ENCODE measurements at regions not wholly inside any gene's neighbourhood (a gene's known extent, or its start where the extent isn't known, plus 50 kb on each side); places are given as distances from the start of the nearest gene placed in this dataset.
"Not testable (repeated sequence)": the region's sequence is repeated elsewhere in the genome, so short reads cannot be mapped to it uniquely, and the experiment has no call there.

DNA sequence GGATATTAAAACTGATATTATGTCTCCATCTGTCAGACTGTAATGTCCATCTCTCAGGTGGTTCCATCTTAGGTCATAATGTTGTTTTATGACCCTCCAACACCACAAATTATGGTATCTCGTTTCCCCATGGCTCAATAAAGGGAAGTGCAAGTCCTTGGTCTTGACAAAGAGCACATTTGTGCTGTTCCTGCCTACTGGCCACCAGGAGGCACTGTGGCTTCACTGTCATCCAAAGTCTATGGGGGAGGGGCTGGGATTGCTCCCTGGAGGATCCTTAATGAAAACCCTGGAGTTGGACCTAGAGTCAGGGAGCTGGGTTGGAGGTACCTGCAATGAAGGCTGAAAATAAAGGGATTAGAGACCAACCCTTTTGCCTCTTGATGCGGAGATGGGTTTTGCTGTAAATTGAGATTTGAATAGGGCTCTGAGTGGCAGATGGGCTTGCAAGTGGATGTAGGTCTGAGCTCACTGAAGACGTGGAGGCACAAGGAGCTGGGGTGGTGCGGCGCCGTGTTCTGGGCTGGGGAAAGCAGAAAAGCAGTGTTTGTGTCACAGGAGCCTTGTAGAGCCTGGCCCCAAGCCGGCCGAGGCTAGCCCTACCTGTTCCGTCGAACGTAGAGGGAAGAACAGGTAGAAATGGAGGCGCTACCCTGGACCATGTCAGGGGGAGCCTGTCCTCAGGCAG lies 180.5 kb upstream of the PRSS58 start:
- DNase-seq = peak; percentile 71 to 79 (median 76)

DNA sequence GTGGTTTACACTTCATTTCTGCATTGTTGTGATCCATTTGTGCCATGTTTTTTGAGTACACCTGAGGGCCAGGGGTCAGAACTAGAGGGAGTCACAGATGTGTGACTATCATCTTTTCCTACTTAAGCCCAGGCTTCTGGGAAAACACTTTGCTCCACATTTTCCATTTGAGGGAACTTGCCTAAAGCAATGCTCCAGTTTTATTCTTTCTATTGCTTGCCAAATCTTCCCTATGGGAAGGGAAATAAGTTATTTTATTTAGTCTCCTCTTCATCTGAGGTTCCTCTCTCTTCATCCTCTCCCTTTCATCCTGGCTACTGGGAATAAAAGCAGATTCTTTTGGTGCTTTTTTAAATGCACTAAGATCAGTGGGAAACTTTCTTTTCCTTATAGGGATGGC lies 179.9 kb upstream of the PRSS58 start:
- DNase-seq = no peak

DNA sequence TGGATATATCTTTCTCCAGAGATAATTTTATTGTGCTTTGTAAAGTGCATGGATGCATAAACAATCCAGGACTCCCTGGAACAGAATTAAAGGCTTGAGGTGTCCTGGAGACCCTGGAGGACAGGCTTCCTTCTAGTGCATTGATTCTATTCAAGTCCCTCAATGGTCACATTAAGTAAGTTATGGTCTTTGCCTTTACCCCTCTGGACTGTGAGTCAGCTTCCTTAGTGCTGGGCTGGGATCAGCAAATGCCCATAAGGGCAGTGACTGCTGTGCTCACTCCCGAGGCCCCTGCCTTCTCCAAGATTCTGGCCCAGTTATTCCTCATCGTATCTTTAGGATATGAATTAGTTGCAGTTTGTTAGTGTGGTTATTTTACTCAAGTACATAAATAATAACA lies 178.7 kb upstream of the PRSS58 start:
- DNase-seq = no peak

DNA sequence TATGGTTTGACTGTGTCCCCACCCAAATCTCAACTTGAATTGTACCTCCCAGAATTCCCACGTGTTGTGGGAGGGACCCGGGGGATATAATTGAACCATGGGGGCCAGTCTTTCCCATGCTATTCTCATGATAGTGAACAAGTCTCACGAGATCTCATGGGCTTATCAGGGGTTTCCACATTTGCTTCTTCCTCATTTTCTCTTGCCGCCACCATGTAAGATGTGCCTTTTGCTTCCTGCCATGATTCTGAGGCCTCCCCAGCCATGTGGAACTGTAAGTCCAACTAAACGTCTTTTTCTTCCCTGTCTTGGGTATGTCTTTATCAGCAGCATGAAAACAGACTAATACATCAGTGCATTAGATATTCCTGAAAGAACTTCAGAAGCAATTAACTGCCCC lies 177.7 kb upstream of the PRSS58 start:
- DNase-seq = not testable (repeated sequence)

DNA sequence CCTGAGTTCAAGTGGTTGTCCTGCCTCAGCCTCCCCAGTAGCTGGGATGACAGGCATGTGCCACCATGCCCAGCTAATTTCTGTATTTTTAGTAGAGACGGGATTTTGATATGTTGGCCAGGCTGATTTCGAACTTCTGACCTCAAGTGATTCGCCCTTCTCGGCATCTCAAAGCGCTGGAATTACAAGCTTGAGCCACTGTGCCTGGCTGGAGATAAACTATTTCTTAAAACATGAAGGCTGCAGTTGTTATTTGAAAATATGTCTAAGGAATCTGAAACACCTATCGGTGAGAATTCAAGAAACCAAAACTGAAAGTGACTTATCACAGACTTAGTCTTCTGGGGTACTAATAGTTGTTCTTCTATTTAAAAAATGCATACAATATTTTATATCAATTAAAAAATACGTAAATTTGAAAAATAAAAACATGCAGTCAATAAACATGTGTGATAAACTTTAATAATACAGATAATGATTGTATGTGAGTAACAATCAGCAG lies 176.9 kb upstream of the PRSS58 start:
- DNase-seq = no peak

DNA sequence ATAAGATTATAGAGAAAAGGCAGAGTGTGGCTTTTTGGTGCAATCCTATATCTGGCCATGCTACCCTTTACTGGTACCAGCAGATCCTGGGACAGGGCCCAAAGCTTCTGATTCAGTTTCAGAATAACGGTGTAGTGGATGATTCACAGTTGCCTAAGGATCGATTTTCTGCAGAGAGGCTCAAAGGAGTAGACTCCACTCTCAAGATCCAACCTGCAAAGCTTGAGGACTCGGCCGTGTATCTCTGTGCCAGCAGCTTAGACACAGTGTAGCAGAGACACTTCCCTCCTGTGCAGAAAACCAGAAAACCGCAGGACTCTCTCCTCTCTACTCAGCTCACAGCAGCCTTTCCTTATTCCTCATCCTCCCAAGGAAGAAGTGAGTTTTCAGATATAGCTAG lies 176.3 kb upstream of the PRSS58 start:
- DNase-seq = not testable (repeated sequence)

DNA sequence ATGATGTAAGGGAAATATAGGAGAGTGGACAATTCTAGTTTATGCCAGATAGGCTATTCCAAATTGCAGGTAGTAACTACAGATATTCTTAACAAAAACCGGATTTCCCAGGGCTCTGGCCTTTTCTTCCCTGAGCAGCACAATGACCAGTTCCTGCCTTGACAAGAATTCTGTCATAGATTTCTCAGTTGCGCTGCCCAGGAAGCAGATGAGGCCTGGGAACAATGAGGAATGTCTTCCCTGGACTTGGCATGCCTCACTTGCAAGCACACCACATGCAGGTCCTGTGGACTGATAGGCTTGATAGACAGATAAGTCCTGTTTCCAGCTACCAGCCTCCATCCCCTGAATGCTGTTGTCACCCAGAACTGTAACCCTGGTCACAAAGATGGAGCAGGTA lies 174.5 kb upstream of the PRSS58 start:
- DNase-seq = no peak

DNA sequence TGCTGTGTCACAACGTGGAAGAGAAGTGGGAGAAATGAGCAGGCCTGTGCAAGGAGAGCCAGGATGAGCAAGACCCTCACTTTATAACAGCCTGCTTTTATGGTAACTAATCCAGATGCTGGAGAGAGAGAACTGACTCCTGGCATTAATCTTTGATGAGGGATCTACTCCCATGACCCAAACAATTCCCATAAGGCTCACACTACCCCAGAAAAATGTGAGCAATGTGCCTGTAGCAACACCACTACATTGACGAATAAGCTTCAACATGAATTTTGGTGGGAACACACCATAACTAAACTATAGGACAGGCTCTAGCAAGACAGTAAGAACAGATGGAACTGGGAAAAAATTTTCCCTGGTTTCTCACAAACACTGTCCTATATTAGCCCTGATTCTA lies 173.6 kb upstream of the PRSS58 start:
- no peak for DNase-seq

DNA sequence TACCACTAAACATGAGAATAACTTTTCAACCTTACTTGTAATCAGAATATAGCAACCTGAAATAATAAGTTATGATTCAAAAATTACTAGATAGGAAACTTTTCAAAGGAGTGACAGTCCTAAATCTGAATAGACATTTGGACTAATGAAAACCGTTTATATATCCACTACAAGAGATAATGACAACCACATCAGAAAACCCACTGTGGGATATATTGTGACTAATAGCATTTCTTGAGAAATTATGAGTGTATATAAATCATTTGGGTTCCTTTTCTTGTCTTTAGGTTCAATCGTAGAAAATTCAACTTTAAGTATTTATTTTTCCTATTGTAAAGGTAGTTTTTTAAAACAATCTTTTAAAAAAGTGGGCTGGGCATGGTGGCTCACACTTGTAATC lies 170.2 kb upstream of the PRSS58 start:
- DNase-seq = no peak

DNA sequence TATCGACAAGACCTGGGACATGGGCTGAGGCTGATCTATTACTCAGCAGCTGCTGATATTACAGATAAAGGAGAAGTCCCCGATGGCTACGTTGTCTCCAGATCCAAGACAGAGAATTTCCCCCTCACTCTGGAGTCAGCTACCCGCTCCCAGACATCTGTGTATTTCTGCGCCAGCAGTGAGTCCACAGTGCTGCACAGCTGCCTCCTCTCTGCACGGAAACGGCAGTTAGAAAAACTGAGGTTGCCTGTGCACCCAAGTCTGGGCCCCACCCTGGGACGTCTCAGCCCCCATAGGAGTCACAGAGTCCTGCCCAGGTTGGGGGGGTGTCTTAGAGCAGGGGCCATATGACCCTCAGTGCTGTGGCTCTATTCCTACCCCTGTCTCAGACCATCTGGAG lies 167.4 kb upstream of the PRSS58 start:
- no peak for DNase-seq

DNA sequence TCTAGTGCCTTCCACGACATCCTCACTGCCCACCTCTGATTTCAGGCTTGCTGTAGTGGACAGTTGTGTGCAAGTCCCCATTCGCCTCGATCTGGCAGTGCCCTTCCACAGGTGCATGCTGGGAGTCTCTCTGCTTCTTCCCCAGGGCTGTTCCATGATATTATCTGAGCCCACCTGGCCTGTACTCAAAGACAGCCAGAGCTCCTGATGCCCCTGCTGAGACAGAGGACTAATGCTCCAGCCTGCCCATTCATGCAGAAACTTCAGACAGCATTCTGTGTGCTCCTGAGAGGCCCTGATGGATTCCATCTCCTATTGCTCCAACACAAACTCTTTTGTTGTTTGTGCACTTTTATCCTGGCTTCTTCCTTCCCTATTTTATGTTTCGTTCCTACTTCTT lies 164.8 kb upstream of the PRSS58 start:
- DNase-seq = no peak

DNA sequence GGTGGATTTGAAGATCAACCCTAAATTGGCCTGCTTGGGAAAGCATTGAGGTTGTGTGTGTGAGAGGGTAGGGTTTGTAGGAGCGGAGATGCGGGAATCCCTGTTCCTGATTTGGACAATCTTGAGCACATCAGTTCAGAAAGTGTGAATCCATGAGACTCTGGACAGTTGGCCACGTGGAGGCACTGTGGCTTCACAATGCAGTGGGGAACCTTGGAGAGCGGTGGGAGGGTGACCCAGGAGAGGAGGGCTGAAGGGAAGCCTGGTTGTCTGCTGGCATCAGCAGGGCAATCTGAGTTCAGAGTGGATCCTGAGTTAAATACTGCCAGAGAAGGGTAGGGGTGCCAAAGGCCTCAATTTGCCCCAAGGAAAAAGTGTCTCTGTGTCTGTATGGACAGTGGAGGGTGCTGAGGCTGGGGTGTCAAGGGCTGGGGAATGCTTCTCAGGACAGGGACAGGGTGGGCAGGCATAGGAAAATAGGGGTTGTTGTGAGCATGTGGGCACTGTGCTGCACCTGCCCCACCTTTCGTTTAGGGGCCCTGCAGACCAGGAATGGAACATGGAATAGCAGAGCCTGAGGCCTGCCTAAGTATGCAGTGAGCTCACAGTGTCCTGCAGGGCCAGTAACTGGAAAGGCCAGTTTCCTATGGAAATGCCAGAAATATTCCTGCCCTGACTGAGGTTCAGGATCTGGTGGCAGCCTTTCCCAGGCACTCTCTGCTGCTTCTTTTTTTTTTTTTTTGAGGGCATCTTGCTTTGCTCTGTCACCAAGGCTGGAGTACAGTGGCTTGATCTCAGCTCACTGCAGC lies 162.9 kb upstream of the PRSS58 start:
- DNase-seq = peak in 2 of 3 donors; percentile 38 to 44

DNA sequence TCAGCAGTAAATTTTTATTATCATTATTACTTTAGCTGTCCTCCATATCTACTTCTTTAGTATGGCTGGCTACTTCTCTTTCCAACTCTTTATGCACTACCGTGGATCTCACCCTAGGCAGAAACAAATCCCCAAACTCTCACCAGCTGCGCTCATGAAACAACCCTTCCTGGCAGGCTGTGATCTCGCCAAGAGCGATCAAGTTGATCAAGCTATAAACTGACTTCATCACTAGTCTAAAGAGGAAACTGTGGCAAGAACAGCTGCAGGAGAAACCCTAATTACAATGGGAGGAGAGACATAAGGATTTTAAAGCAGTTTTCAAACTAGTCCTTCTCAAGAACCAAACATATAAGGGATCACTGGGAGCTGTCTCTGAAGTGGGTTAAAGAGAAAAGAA lies 160.5 kb upstream of the PRSS58 start:
- no peak for DNase-seq

DNA sequence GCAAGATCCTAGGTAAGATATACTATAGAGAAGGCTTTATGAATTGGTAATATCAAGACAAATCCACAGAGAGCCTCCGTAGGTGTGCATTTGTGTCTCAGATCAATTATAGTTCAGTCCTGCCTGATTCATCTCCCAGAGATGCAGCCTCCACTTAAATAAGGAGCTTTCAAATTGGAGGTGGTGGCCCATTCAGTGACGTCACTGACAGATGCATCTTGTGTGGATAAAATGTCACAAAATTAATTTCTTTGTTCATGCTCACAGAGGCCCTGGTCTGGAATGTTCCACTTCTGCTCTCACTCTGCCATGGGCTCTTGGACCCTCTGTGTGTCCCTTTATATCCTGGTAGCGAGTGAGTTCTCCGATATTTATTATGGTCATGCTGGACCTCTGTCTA lies 157.1 kb upstream of the PRSS58 start:
- no peak for DNase-seq

DNA sequence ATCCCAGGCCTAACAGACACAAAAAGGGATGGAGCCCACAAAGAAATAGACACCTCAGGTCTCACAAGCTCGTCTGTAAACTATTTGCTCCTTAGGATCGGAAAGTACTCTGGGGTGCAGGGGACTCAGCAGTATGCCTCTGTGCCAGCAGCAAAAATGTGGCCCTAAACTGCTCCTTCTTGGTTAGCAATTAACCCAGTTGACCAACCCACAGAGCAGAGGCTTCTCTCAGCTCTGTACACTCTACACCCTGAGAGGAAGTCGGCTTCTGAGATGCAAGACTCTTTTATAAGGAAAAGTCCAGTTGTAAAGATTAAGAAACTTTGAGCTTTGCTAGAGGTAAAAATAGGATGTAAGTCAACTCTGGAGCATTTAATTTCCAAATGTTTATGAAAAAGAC lies 156.3 kb upstream of the PRSS58 start:
- no peak for DNase-seq

DNA sequence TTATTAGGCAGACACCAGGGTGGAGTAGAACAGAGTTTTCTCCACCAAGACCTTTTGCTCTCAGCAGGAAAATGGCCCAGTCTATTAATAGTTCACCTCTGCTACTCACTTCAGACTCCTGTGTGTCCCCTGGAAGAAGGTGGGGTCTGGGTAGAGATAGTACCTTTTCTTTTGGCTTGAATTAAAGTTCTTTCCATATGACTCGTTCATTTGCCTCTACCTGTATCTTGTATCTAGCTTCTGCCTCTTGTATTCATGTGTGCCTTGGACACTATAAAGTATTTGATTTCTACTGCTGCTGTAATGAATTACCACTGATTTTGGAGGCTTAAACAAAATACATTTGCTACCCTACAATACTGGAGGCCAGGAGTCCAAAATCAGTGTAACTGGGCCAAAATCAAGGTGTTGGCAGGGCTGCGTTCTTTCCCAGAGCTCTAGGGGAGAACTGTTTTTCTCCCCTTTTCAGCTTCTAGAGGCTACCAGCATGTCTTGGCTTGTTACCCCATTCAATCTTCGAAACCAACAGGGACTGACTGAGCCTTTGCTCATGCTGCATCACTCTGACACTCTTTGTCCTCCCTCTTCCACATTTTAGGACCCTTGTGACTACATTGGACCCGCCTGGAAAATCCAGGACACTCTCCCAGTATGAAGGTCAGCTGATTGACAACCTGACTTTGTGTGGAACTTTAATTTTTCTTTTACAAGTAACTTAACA lies 155.6 kb upstream of the PRSS58 start:
- no peak for DNase-seq

DNA sequence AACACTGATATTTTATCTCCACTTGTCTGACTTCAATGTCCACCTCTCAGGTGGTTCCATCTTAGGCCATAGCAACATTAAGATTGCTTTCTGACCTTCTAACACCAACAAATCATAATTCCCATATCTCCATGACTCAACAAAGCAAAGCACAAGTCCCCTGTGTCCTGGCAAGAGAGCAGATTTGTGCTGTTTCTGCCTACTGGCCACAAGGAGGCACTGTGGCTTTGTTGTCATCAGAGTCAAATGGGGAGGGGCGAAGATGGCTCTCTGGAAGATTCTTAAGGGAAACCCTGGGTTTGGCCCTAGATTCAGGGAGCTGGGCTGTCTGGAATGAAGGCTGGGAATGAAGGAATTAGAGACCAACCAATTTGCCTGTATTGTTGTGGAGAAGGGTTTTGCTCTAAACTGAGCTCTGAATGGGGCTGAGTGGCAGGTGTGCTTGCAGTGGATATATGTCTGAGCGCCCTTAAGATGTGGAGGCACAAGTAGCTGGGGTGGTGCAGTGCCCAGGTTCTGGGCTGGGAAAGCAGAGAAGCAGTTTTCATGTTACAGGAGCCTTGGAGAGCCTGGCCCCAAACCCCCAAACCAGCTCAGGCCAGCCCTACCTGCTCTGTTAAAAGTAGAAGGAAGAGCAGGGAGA lies 154.8 kb upstream of the PRSS58 start:
- peak; percentile 75 to 81 (median 79) for DNase-seq

DNA sequence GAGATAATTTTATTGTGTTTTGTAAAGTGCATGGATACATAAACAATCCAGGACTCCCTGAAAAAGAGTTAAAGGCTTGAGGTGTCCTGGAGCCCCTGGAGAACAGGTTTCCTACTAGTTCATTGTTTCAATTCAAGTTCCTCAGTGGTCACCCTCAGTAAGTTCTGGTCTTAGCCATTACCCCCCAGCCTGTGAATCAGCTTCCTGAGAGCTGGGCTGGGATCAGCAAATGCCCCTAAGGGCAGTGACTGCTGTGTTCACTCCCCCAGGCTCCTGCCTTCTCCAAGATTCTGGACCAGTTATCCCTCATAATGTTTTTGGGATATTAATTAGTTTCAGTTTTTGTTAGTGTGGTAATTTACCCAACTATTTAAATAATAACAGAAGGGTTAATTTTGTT lies 151.6 kb upstream of the PRSS58 start:
- peak; percentile 27 to 44 (median 39) for DNase-seq

DNA sequence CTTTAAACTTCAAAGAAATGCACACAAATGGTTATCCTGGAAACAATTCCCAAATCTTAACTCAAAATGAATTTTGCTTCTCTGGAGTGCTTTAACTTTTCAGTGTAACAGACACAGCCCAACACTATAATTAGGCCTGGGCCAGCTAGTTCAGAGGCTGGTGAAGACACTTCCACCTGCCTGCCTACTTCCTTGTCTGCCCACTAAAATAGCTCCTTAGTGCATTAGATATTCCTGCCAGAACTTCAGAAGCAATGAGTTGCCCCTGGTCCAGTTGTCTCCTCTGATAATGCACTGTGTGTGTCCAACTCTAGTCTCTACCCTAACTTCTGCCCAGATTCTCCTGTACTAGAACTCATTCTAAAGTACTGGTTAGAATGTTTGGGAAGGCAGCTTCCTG lies 150.9 kb upstream of the PRSS58 start:
- DNase-seq = no peak

DNA sequence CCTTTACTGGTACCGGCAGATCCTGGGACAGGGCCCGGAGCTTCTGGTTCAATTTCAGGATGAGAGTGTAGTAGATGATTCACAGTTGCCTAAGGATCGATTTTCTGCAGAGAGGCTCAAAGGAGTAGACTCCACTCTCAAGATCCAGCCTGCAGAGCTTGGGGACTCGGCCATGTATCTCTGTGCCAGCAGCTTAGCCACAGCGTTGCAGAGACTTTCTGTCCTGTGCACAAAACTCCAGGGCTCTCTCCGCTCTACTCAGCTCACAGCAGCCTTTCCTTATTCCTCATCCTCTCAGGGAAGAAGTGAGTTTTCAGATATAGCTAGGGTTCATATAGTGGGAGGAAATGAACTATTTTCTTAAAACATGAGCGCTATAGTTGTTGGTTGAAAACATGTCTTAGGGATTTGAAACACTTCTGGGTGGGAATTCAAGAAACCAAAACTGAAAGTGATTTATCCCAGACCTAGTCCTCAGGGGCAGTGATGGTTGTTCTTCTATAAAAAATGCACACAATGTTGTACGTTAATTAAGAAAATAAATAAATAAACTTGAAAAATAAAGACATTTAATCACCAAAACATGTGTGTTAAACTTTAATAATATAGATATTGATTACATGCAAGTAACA lies 150.2 kb upstream of the PRSS58 start:
- peak in 1 of 3 donors; percentile 23 for DNase-seq

DNA sequence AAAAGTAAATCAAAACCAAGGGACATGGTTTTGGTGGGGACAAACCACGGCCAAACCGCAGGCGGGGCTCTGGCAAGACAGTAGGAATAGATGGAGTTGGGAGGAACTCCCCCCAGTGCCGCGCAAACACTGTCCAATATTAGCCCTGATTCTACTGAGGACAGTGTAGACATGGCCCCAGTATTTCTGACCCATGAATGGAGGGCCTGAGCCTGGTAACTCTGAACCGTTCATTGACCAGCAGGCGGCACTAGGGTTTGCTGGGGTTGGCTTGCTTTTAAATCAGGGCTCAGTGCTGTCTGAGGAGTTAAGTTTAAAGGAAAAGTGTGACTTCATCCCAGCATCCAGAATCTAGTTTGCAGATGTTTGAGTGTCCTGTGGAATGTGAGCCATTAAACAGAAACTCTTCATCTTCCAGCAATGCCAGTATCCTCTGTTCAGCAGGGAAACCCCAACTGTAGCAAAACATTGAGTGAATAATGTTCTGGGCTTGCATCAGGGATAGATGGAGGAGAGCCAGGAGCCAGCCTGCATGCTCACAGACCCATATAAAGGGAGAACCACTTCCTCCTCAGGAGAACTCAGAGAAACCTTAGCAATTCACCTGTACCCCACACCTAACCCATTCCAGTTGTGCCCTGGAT lies 147.4 kb upstream of the PRSS58 start:
- no peak for DNase-seq

DNA sequence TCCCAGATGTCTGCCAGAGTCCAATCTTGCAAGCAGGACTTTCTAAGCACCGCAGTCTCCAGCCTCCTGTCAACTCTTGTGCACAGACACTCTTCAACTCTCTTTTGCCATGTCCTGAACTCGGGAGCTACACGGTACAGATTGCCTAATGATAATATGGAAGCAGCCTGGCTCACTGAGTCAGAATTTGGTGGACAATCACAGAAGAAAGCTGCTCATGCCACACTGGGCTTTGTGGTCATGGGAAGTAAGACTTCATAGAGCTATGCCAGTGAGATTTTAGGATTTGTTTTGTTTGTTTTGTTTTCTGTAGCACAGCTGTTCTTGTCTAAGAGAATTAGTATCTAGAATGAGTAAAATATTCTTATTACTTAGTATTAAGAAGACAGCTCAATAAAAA lies 144.1 kb upstream of the PRSS58 start:
- no peak for DNase-seq
